Limb (tissue), 2 donors: ENCODE measurements at regions not wholly inside any gene's neighbourhood (a gene's known extent, or its start where the extent isn't known, plus 50 kb on each side); places are given as distances from the start of the nearest gene placed in this dataset.
A peak's percentile ranks its signal among the peaks of the same experiment; 100 is the strongest.
"Not testable (repeated sequence)": the region's sequence is repeated elsewhere in the genome, so short reads cannot be mapped to it uniquely, and the experiment has no call there.

ENCODE experiments used
- DNase-seq, 2 donors: peaks; one replicate each; pipeline ENCODE4 v3.0.0-alpha.2; 2016; ENCODE audit errors: extremely low spot score in 2 of 2

DNA sequence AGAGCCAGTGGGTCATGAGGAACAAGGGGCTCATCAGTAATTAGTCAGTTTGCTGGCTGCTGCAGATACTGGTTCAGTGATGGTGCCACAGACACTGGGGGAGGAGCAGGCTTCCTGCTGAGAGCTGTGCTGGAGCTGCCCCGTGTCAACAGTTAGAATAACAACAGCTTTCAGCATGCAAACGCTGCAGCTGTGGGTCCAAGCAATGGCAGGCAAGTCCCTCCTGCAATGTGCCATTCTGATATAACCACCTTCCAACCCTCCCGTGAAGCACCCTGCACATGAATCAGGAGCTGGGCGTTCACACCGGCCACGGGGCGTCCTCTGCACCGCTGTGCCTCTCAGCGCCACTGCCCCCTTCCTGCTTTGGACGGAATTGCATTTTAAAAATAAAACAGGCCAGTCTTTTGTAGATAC lies 258.4 kb upstream of the SFSWAP start:
- no peak for DNase-seq

DNA sequence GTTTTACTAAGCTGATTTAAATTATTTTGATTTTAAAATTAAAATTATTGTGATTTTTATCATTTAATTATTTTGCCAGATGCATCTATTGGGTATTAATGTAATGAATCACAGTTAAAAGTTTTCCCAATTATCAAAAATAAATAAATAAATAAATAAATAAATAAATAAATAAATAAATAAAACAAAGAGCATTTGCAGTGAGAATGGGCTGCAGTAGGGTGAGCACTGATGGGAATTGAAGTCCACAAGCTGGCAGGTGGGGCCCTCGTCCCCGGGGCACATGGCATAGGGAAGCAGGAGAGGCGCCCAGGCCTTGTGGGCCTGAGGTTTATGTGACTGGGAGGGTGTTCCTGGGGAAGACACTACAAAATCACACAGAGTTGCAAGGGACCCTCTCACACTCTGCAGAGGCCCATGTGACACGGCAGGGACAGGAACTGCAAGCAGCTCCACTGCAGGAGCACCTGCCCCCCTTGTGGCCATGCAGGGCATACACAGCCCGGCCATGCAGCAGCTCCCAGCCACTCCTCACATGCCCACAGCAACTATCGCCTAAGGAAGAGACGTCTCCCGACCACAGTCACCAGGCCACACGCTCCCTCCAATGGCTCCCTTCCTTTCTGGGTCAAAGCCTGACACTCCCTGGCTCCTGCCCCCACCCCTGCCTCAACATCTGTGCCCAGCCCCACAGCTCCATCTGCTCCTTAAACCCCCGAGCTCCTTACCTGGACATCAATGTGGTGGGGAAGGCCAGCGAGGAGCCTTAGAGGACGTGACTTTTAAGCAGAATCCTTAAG lies 256.3 kb upstream of the SFSWAP start:
- DNase-seq = peak in 1 of 2 donors; percentile 73

DNA sequence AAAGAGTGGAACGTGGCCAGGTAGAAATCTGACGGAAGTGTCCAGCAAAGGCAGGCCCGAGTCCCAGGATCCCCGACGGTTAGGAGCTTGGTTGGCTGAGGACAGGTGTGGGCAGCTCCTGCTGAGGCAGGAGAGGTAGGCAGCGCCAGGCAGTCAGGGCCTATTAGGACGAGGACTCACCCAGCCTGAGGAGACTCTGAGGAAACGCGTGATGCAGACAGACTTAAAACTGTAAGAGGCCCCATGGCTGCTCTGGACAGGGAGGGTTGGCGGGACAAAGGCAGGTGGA lies 255.7 kb upstream of the SFSWAP start:
- DNase-seq = no peak

DNA sequence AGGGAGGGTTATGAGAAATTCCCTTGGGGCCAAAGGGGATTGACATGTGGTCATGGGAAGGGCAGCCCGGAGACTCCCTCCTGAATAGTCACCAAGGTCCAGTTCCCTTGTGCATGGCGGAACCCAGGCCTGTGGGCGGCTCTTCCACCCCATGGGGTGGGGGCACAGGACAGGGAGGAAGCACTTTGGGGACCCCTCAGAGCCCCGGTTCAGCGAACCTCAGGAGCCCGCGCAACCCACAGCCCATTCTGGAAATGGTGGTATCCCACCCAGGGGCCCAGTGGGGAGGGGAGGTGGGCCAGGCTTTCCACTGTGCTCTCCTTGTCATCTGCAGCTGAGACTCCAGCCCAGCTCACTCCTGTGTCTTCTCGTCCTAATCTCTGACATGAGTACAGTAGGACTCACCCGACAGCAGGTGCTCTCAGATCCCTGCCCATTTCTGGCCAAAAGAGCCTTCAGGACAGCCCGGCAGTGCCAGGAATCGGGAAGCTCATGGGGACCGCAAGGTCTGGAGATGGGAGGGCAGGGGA lies 255.2 kb upstream of the SFSWAP start:
- no peak for DNase-seq

DNA sequence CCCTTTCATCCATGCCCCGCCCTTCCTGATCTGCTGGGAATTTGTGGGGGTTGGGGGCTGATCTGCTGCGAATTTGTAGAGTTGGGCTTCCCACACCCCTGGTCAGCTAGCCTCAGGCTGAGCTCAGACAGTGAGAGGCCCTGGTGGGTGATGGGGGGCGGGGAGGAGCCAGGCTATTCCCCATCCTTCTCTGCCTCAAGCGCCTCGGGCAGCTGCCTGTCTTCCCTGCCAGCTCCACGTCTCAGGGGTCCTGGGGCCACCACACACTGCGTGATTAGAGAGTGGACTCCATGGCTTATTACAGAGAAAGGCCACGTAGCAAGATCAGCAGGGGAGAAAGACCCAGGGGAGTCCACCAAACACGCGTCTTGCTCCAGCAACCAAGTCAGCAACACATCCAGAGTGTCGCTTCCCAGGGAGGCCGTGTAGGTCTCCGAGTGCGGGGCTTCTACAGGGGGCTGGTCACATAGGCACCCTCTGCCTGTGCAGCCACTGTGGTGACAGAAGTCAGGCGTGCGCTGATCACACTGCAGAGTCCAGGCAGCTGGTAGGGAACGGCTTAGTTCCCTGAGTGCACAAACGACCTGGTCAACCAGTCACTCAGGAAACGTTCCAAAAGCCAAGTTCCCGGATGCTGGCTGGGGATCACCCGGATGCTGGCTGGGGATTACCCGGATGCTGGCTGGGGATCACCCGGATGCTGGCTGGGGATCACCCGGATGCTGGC lies 254.4 kb upstream of the SFSWAP start:
- DNase-seq = no peak

DNA sequence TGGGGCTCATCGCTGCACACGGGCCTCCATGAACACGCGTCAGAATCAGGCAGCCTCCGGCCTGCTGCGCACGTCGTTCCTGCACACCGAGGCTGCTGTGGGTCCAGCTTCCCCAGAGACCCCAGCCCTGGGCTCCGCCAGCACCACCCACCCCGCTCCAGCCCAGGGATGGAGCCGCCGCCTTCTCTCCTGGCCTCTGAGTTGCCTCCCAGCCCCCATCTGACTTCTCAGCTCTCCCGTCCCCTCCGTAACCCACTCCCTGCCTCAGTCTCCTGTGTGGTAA lies 253.9 kb upstream of the SFSWAP start:
- DNase-seq = no peak

DNA sequence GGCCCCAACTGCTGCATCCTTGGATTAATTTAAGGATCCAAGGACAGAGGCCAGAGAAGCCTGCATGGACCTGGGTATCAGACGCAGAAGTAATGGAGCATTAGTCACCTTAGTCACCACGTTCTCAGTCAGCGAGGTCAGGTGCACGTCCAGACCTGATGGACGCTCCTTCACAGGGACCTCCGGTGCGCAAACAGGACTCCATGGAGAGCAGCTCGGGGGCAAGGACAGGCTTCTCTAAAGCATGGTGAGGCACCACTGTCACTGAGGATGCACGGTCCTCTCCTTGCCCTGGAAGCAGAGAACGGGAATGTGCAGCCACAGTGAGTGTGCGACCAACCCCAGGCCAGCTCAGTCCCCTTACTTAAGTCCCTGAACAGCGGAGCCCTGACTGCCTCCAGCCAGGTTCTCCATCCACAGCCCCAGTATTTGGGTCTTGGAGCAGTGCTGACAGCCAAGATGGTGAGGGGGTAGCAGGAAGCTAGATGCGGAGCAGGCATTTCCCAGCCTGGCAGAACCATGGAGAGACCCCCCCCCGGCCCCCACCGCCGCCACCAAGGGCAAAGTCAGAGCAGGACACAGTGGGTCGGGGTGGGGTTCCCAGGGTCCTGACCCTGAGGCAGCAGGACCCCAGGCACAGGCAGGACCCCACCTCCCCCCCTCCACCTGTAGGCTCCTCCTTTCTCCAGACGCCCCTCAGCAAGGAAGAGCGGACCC lies 253.4 kb upstream of the SFSWAP start:
- DNase-seq = no peak

DNA sequence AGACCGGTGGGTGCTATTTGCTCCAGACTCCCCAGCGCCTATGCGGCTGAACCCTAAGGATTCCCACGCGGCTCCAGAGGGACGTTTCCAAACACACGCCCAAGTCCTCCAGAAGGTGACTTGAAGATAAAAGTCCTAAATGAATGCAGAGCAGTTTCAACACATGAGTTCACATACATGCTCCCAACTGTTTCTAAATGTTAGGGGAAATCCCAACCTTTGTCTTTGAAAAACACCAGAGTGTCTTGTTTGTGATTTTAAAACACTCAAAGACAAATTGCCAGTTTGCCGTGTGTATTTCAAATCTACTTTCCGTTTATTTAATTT lies 252.9 kb upstream of the SFSWAP start:
- DNase-seq = no peak

DNA sequence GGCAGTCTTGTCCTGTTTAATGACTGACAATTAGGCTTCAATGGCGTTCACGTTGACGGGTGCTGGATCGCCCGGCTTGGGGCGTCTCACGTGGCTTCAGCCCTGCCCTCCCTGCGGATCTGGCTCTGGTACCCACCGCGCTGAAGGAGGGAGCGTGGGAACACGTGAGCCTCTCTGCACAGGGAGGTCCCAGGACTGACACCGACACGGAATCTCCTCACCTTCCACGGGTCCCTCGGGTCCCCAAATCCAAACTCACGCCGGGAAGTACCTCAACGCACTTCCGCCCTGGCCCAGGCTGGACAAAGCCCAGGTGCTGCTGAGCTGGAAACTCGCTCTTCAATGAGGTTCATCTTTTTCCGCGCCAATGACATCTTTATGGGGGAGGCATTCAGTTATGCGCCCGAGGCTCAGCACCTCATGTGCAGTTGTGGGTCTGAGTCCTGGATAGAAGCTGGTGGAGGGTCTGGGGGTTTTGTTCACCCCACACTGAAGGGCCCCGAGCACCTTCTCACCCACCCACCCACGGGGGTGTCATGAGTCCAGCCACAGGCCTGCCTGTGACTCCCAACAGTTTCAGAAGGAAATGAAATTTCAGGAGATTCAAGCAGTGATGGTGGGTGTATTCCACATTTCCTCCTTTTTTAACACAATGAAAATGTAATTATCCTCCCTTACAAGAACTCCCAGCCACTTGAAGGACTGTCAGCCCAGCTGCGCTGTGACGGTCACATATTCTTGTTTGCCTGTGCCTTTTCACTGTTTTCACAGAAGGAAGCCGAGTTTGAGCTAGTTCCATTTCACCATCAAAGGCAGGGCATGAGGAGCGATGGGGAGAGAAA lies 251.7 kb upstream of the SFSWAP start:
- no peak for DNase-seq

DNA sequence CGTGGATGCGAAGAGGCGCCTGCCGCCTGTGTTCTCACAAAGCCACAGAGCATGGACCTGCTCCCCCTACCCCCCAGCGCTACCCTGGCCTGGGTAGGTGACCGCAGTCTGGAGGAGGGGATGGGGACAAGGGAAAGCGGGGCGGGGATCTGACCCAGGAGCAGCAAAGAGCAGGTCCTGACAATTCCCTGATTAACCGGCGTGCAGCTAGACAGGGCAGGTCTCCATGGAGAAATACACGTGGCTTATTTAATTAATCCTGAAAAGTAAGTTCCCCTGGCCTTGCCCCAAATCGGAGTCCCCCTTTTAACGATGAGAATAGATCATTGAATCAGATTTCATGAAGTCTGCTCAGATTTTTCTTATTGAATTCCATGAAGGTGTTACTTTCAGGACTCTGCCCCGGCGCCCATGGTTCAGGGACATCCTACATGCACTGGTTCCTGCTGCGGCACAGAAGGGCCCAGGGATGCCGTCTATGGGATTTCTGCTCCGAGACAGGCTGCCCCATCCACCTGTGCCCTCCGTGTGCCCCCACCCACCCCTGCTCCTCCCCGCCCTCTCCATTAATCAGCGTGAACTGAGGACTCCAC lies 251.0 kb upstream of the SFSWAP start:
- no peak for DNase-seq

DNA sequence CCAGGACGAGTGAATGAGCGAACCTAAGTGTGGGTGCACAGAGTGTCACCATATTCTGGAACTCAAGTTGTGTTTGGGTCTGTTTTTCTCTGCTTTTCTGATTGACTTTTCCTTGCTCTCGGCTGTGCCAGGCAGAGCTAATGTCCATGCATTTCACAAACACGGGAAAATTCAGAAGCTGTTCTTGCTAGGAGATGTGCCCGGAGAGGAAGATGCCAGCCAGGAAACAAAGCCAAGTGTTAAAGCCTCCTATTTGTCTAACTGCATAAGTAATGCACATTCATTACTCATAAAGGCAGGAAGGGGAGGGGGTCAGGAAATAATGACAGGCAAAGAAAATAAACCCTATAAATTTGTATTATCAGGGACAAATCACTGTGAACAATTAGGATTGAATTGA lies 250.4 kb upstream of the SFSWAP start:
- DNase-seq = no peak

DNA sequence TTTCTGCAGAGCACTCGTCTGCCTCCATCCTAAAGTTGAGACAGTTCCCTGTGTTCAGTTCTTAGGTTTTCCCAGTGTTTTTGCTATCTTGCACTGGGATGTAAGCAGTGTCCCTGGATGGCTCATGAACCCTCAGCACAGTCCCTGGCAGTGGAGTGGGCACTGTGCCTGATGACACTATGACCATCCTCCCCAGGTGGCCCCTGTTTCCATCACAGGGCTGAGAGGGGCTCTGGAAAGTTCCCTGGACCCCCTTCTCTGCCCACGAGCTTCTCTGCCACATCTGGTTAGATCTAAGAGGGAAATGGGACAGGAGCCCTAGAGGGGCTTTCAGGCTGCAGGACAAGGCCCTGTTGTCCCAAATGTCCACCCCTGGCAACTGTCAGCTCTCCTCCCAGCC lies 249.8 kb upstream of the SFSWAP start:
- no peak for DNase-seq

DNA sequence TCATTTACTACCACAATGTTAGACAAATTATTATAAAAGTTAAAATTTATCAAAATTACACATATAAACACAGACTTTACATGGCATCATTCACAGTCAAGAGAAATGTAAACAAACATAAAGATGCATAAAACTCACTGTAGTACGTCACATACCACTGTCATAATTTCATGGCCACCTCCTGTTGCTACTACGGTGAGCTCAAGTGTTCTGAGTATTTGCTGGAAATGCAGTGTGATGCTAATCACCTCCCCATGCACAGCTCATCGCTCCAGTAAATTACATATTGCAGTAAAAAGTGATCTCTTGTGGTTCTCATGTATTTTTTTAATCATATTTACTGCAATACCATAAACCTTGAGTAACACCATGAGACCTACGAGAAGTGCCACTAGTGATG lies 247.7 kb upstream of the SFSWAP start:
- DNase-seq = no peak

DNA sequence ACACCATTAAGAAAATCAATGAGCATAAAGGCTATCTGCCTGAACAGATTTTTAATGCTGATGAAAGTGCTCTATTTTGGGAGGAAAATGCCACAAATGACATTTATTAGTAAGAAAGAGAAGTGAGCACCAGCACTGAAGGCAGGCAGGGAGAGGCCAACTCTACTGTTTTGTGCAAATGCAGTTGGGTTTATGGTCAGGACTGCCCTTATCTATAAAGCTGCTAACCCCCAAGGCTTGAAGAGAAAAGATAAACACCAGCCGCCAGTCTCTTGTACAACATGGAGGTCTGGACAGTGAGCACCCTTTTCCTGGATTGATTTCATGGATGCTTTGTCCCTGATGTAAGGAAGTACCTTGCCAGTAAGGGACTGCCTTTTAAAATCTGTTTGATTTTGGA lies 246.8 kb upstream of the SFSWAP start:
- DNase-seq = no peak

DNA sequence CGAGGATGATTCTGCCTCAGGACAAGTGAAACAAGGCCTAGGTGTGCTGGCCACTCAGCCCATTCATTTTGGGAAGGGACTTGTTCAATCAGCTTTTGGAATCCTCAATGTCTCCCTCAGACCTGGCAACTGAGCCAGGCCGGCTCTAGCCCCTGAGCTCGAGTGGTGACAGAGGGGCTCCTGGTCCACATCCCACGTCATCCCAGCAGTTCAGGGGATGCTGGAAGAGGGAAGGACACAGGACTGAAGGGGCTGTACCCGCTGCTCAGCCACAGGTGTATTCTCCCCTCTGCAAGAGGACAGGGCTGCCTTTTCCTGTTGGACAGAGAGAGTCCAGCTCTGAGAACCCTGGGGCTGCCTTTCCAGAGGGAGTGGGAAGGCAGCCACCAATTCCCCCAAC lies 244.6 kb upstream of the SFSWAP start:
- no peak for DNase-seq

DNA sequence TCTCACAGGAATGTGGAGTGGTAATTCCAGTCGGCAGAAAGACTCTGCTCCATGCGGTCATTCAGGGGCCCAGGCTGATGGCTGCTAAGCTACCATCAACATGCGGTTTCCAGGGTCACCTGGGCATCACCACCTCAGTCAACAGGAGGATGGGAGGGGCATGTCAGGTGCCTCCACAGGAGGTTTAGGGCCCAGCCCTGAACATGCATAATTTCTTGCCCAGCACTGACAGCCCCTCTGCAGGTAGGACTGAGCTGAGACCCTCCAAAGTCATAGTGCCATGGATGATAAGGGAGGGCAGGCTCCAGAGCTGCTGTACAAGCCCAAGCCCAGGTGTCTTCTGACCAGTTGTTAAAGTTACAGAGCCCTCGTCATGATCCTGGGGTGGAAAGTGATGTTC lies 244.0 kb upstream of the SFSWAP start:
- no peak for DNase-seq

DNA sequence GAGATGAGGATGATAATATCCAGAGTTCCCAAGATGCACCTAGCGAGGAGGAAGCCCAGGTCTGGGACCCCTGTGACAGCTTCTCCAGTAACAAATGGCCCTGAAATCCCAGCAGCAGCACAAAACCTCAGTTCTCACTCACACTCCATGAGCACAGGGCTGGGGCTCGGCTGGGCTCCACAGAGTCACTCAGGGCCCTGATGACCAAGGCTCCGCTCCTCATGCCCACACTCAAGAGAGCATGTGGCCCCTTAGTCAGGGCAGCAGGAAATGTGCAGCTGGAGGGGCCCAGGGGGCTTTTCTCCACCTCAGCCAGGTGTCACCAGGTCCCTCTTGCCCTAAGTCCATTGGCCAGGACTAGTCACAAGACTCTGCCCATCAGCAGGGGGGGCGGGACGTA lies 242.7 kb upstream of the SFSWAP start:
- no peak for DNase-seq

DNA sequence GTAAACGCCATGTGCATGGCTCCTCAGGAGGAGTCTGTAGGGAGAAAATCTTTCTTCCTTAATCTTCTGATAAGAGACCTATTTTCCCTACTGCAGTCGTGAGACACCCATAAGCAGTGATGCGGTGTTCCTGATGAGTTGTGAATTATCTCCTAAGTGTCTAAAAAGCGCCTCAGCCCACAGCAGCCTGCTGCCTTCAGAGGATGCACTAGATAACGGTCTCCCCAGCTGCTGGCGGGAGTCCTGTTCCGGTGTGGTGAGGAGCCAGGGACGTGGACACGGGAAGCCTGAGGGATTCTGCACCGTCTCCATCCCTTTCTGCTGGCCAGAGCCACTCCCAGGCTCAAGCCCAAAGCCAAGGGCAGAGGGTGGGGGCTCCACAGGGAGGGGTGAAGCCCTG lies 240.9 kb upstream of the SFSWAP start:
- DNase-seq = not testable (repeated sequence)

DNA sequence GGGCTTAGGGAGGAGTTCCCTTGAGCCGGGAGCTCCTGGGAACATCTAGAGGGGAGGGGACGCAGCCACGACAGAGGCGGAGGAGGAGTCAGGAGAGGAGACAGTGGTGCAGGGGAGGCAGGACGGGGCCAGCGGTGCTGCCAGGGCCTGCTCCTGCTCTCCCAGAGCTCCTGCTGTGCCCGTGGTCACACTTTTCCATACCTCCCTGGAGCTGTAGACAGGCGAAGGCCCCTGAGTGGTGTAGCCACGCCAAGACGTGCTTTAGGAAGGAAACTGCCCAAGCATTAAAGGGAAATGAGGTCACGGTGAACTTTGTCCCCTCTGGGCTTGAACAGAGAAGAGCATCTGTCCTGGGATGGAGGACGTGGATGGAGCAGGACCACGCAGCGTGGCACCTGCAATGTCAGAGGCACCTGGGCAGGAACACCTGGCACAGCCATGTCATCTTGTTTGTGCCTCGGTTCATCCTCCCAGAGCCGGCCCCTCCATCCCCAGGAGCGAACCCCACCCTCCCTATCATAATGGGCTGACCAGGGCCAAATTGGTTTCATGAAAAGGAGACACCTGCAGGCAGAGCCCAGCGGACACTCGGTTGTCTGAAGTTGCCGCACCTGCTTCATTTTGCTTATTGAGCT lies 239.5 kb upstream of the SFSWAP start:
- no peak for DNase-seq

DNA sequence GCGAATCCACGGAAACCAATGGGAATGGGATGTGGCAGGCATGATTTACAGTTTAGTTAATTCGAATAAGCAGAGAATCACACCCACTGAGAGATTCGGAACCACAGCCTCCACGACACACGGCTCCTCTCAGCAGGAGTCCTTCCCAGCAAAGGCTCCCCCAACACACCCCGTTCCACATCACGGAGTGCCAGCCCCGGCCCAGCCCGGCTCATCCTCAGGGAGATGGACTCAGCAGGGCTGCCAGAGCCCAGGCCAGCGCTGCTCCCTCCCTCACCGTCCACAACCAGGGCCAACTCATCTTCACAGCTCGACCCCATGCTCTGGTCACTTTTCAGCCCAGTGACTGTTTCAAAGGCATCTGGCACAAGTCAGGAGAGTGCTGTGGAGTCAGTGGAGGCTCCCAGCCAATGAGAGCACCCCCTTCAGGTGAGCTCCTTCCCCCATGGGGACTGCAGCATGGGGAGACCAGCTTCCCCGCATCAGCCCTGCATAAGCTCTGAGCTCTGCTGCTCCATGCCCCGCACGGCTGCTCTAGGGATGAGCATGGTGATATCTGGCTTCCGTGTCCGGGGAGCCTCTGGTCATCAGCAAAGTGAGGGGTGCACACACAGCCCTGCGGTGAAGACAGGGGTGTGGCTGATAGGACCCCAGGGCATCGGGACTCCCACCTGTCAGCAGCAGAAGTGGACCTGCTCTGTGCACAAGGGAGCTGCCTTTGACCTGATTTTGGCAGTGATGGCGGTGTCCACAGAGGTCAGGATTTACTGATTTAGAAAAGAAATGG lies 238.8 kb upstream of the SFSWAP start:
- no peak for DNase-seq
